ENCODE measurements at regions not wholly inside any gene's neighbourhood (a gene's known extent, or its start where the extent isn't known, plus 50 kb on each side); places are given as distances from the start of the nearest gene placed in this dataset.

DNA sequence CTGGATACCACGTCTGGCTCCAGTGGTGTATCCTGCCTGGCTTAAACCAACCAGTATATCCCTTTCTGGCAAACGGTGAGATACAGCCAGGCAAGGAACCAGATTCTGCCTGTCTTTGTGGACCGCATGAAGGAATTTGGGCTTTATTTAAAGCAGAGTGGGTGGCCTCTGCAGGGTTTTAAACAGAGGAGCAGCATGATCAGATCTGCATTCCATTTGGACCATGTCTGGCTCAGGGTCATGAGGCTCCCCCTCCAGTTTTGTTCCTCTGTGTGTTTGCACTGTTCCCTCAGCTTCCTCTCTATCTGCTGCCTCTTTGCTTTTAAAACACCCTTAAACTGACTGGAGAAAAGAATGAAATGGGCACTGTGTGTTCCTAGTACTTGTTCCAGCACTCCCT is 195.0 kb downstream of the GIPC2 start:
- Histone ChIP-seq H3K9ac (ENCODE audit: insufficient read length, low read depth) (no peak overlapping the region), H3K9me3 (ENCODE audit: insufficient read depth, low read length) (peaks cover 8% of the 10 kb centered on the region; the same call in 1 of the 2 replicates), H3K36me3 (ENCODE audit: insufficient read depth, insufficient read length, low read length) (no peaks in the 10 kb centered on the region), H3K4me3 (ENCODE audit: insufficient read length, low read depth) (no peak overlapping the region), H3K4me1 (ENCODE audit: insufficient read depth, insufficient read length) (no peaks in the 10 kb centered on the region), H3K27me3 (ENCODE audit: insufficient read depth, insufficient read length) (peaks cover 73% of the 10 kb centered on the region)
- no peak for DNase-seq (ENCODE audit: low read depth, low spot score)
- no peak for TF ChIP-seq SUZ12 (IDR thresholded peaks at IDR 0.05; ENCODE audit: extremely low read depth, insufficient read depth, insufficient read length)

DNA sequence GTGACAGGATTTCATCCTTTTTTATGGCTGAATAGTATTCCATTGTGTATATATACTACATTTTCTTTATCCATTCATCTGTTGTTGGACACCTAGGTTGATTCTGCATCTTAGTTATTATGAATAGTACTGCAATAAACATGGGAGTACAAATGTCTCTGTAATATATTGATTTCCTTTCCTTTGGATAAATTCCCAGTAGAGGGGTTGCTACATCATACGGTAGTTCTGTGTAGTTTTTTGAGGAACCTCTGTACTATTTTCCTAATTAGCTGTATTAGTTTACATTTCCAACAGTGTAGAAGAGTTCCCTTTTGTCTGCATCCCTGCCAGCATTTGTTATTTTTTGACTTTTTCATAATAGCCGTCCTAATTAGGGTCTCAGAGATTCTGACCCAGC is 201.3 kb downstream of the GIPC2 start:
- no peak overlapping the region for H3K9ac ChIP-seq (ENCODE audit: insufficient read length, low read depth)
- no peaks in the 10 kb centered on the region for H3K4me1 ChIP-seq (ENCODE audit: insufficient read depth, insufficient read length)
- no peak overlapping the region for H3K4me3 ChIP-seq (ENCODE audit: insufficient read length, low read depth)
- H3K36me3 ChIP-seq (ENCODE audit: insufficient read depth, insufficient read length, low read length): no peaks in the 10 kb centered on the region
- TF ChIP-seq YY1 (IDR thresholded peaks at IDR 0.05; ENCODE audit: insufficient read depth, insufficient read length): no peak
- TF ChIP-seq ZNF274 (IDR thresholded peaks at IDR 0.05; ENCODE audit: low read depth, low read length): no peak
- TF ChIP-seq SUZ12 (IDR thresholded peaks at IDR 0.05; ENCODE audit: extremely low read depth, insufficient read depth, insufficient read length): no peak
- H3K9me3 ChIP-seq (ENCODE audit: insufficient read depth, low read length): no peaks in the 10 kb centered on the region
- no peak for DNase-seq (ENCODE audit: low read depth, low spot score)
- H3K27me3 ChIP-seq (ENCODE audit: insufficient read depth, insufficient read length): peaks cover 74% of the 10 kb centered on the region

DNA sequence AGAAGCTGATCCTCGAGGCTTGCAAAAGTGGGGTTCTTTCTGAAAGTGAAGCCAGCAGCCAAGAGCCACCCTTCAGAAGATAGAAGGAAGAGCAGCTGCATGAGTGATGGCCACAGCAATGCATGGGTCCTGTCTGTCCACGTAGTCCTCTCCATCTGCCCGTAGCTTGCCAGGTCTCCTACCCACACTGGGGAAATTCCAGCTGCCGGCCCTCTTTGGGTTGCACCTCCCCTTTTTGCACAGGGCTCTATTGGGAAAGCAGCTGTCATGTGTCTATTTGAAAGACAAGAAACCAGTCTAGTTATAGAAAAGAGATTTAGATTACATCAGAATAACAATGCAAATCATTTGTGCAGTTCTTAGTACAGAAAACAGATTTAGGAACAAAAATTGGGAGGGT is 204.4 kb downstream of the GIPC2 start:
- no peaks in the 10 kb centered on the region for H3K9me3 ChIP-seq (ENCODE audit: insufficient read depth, low read length)
- no peaks in the 10 kb centered on the region for H3K4me1 ChIP-seq (ENCODE audit: insufficient read depth, insufficient read length)
- no peak overlapping the region for H3K9ac ChIP-seq (ENCODE audit: insufficient read length, low read depth)
- no peak for DNase-seq (ENCODE audit: low read depth, low spot score)
- no peak overlapping the region for H3K4me3 ChIP-seq (ENCODE audit: insufficient read length, low read depth)
- no peaks in the 10 kb centered on the region for H3K36me3 ChIP-seq (ENCODE audit: insufficient read depth, insufficient read length, low read length)
- H3K27me3 ChIP-seq (ENCODE audit: insufficient read depth, insufficient read length): peaks cover 94% of the 10 kb centered on the region
- TF ChIP-seq ZNF274 (IDR thresholded peaks at IDR 0.05; ENCODE audit: low read depth, low read length) (no peak), SUZ12 (IDR thresholded peaks at IDR 0.05; ENCODE audit: extremely low read depth, insufficient read depth, insufficient read length) (no peak), YY1 (IDR thresholded peaks at IDR 0.05; ENCODE audit: insufficient read depth, insufficient read length) (no peak)

GRCh38 chr1:78254517-78254916 is 208.8 kb downstream of the GIPC2 start:
- peaks cover 99% of the 10 kb centered on the region for H3K27me3 ChIP-seq (ENCODE audit: insufficient read depth, insufficient read length)
- H3K4me3 ChIP-seq (ENCODE audit: insufficient read length, low read depth): no peak overlapping the region
- no peaks in the 10 kb centered on the region for H3K9me3 ChIP-seq (ENCODE audit: insufficient read depth, low read length)
- TF ChIP-seq YY1 (IDR thresholded peaks at IDR 0.05; ENCODE audit: insufficient read depth, insufficient read length) (no peak), ZNF274 (IDR thresholded peaks at IDR 0.05; ENCODE audit: low read depth, low read length) (no peak), SUZ12 (IDR thresholded peaks at IDR 0.05; ENCODE audit: extremely low read depth, insufficient read depth, insufficient read length) (no peak)
- no peak overlapping the region for H3K9ac ChIP-seq (ENCODE audit: insufficient read length, low read depth)
- H3K36me3 ChIP-seq (ENCODE audit: insufficient read depth, insufficient read length, low read length): no peaks in the 10 kb centered on the region
- no peaks in the 10 kb centered on the region for H3K4me1 ChIP-seq (ENCODE audit: insufficient read depth, insufficient read length)
- no peak for DNase-seq (ENCODE audit: low read depth, low spot score)

- TF ChIP-seq YY1 (IDR thresholded peaks at IDR 0.05; ENCODE audit: insufficient read depth, insufficient read length) (no peak), ZNF274 (IDR thresholded peaks at IDR 0.05; ENCODE audit: low read depth, low read length) (no peak), SUZ12 (IDR thresholded peaks at IDR 0.05; ENCODE audit: extremely low read depth, insufficient read depth, insufficient read length) (no peak)
- Histone ChIP-seq H3K9ac (ENCODE audit: insufficient read length, low read depth) (no peak overlapping the region), H3K9me3 (ENCODE audit: insufficient read depth, low read length) (no peaks in the 10 kb centered on the region), H3K4me3 (ENCODE audit: insufficient read length, low read depth) (no peak overlapping the region), H3K36me3 (ENCODE audit: insufficient read depth, insufficient read length, low read length) (no peaks in the 10 kb centered on the region), H3K27me3 (ENCODE audit: insufficient read depth, insufficient read length) (peaks cover 99% of the 10 kb centered on the region), H3K4me1 (ENCODE audit: insufficient read depth, insufficient read length) (no peaks in the 10 kb centered on the region)
- DNase-seq (ENCODE audit: low read depth, low spot score): no peak
These were observed 209.6 kb downstream of the GIPC2 start for GRCh38 chr1:78255383-78255782.

DNA sequence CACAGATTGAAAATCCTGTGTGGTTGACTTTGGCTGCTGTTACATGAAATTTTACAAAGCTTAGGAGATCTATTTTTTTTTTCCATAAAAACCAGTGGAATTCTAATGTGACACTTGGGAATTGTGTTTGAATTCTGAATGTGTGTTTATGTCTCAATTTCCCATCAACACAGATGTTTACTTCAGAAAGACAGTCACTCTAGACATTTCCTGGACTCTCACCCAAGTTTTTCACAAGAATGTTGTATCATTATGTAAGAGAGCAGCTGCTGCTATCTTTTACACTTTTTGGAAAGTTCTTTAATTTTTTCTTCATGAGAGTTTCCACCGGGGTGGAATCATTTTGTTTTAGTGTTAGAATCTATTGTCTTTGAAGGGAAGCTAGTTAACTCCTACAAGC is 210.1 kb downstream of the GIPC2 start:
- Histone ChIP-seq H3K9ac (ENCODE audit: insufficient read length, low read depth) (no peak overlapping the region), H3K9me3 (ENCODE audit: insufficient read depth, low read length) (no peaks in the 10 kb centered on the region), H3K4me1 (ENCODE audit: insufficient read depth, insufficient read length) (no peaks in the 10 kb centered on the region), H3K27me3 (ENCODE audit: insufficient read depth, insufficient read length) (peaks cover 99% of the 10 kb centered on the region), H3K36me3 (ENCODE audit: insufficient read depth, insufficient read length, low read length) (no peaks in the 10 kb centered on the region), H3K4me3 (ENCODE audit: insufficient read length, low read depth) (no peak overlapping the region)
- no peak for DNase-seq (ENCODE audit: low read depth, low spot score)
- TF ChIP-seq ZNF274 (IDR thresholded peaks at IDR 0.05; ENCODE audit: low read depth, low read length) (no peak), SUZ12 (IDR thresholded peaks at IDR 0.05; ENCODE audit: extremely low read depth, insufficient read depth, insufficient read length) (no peak)

DNA sequence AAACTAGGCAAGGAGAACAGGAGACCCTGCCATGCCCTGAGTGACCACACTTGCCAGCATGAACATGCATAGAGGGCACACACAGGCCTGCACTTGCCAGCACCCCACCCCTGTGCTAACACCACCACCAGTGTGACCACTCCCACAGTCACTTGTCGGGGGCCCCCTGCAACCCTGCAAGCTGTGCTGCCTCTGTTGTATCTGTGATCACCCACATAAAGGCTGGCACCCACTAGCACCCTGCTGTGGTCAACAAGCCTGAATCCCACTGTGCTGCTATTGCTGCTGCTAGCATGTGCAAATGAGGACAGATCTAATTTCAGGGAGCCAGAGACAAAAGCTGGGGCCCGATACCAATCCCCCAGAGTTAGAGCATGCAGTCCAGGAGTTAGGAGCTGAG is 217.7 kb downstream of the GIPC2 start:
- Histone ChIP-seq H3K27me3 (ENCODE audit: insufficient read depth, insufficient read length) (peaks cover 39% of the 10 kb centered on the region), H3K4me1 (ENCODE audit: insufficient read depth, insufficient read length) (peaks cover 4% of the 10 kb centered on the region), H3K36me3 (ENCODE audit: insufficient read depth, insufficient read length, low read length) (no peaks in the 10 kb centered on the region), H3K9me3 (ENCODE audit: insufficient read depth, low read length) (no peaks in the 10 kb centered on the region), H3K4me3 (ENCODE audit: insufficient read length, low read depth) (no peak overlapping the region), H3K9ac (ENCODE audit: insufficient read length, low read depth) (no peak overlapping the region)
- no peak for DNase-seq (ENCODE audit: low read depth, low spot score)
- no peak for TF ChIP-seq ZNF274 (IDR thresholded peaks at IDR 0.05; ENCODE audit: low read depth, low read length)
- TF ChIP-seq SUZ12 (IDR thresholded peaks at IDR 0.05; ENCODE audit: extremely low read depth, insufficient read depth, insufficient read length): no peak
- TF ChIP-seq YY1 (IDR thresholded peaks at IDR 0.05; ENCODE audit: insufficient read depth, insufficient read length): no peak

DNA sequence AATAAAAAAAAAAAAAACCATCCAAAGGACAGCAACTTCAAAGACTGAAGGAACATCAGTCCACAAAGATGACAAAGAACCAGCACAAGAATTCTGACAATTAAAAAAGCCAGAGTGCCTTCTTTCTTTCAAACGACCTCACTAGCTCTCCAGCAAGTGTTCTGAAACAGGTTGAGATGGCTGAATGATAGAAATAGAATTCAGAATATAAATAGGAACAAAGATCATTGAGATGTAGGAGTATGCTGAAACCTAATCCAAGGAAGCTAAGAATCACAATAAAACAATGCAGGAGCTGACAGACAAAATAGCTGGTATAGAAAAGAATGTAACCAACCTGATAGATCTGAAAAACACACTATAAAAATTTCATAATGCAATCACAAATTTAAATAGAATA is 218.2 kb downstream of the GIPC2 start:
- no peak overlapping the region for H3K4me3 ChIP-seq (ENCODE audit: insufficient read length, low read depth)
- no peak overlapping the region for H3K9ac ChIP-seq (ENCODE audit: insufficient read length, low read depth)
- TF ChIP-seq YY1 (IDR thresholded peaks at IDR 0.05; ENCODE audit: insufficient read depth, insufficient read length) (no peak), ZNF274 (IDR thresholded peaks at IDR 0.05; ENCODE audit: low read depth, low read length) (no peak)
- H3K4me1 ChIP-seq (ENCODE audit: insufficient read depth, insufficient read length): peaks cover 4% of the 10 kb centered on the region
- DNase-seq (ENCODE audit: low read depth, low spot score): no peak
- no peaks in the 10 kb centered on the region for H3K9me3 ChIP-seq (ENCODE audit: insufficient read depth, low read length)
- H3K27me3 ChIP-seq (ENCODE audit: insufficient read depth, insufficient read length): peaks cover 34% of the 10 kb centered on the region
- no peaks in the 10 kb centered on the region for H3K36me3 ChIP-seq (ENCODE audit: insufficient read depth, insufficient read length, low read length)
